Sciatic nerve (tissue), 2 donors: ENCODE measurements at regions not wholly inside any gene's neighbourhood (a gene's known extent, or its start where the extent isn't known, plus 50 kb on each side); places are given as distances from the start of the nearest gene placed in this dataset.
"Not testable (repeated sequence)": the region's sequence is repeated elsewhere in the genome, so short reads cannot be mapped to it uniquely, and the experiment has no call there.

ENCODE experiments used
- ATAC-seq: fragments of 200-7000 bp; cut with Tn5 transposase; one replicate; pipeline ENCODE4 v1.9.1; 2020; ENCODE audit warnings: mild to moderate bottlenecking, moderate library complexity
- DNase-seq: peaks from one replicate; pipeline ENCODE4 v3.0.0-alpha.2; 2020; ENCODE audit warnings: low spot score
- intact Hi-C: fragments of 100-400 bp; cut with DNase I; formaldehyde crosslinking; loops from one replicate; pipeline ENCODE4 v1.14.2; 2022
- donor health status: DM: no; HTN: no; CAD: no.
- donor health status: DM: no; HTN: no; CAD: no.

- intact Hi-C loops: no loop called here
- DNase-seq (no peak), ATAC-seq (no peak)
Observed at GRCh38 chr7:136293272-136293671, 316.1 kb upstream of the MTPN start.

- intact Hi-C loops: no loop called here
- ATAC-seq: no peak
- no peak for DNase-seq
Observed at GRCh38 chr7:136292365-136292764, 315.2 kb upstream of the MTPN start.

GRCh38 chr7:136290351-136290750 is 313.2 kb upstream of the MTPN start:
- DNase-seq (no peak), ATAC-seq (no peak)
- intact Hi-C loops: no loop called here

- DNase-seq (no peak), ATAC-seq (no peak)
- intact Hi-C loops: no loop called here
Observed at GRCh38 chr7:136278057-136278456, 300.9 kb upstream of the MTPN start.

- intact Hi-C loops: no loop called here
- ATAC-seq: no peak
Observed at GRCh38 chr7:136275794-136276193, 298.6 kb upstream of the MTPN start.

GRCh38 chr7:136274636-136275345 is 297.6 kb upstream of the MTPN start:
- no peak for ATAC-seq

More at GRCh38 chr7:136275794-136276193, 298.6 kb upstream of the MTPN start:
- DNase-seq: no peak

GRCh38 chr7:136272934-136273333 is 295.8 kb upstream of the MTPN start:
- DNase-seq: no peak
- intact Hi-C loops: no loop called here
- ATAC-seq: no peak

More at GRCh38 chr7:136274636-136275345, 297.6 kb upstream of the MTPN start:
- no peak for DNase-seq
- intact Hi-C loops: no loop called here

- intact Hi-C loops: no loop called here
- ATAC-seq: no peak
Observed at GRCh38 chr7:136267822-136268221, 290.7 kb upstream of the MTPN start.

GRCh38 chr7:136266457-136266856 is 289.3 kb upstream of the MTPN start:
- ATAC-seq: no peak
- intact Hi-C loops: no loop called here
- DNase-seq: no peak

More at GRCh38 chr7:136267822-136268221, 290.7 kb upstream of the MTPN start:
- no peak for DNase-seq

- intact Hi-C loops, DNase-seq, ATAC-seq: not testable (repeated sequence)
Observed at GRCh38 chr7:136264304-136264703, 287.1 kb upstream of the MTPN start.

GRCh38 chr7:136263112-136263860 is 286.1 kb upstream of the MTPN start:
- DNase-seq, intact Hi-C loops, ATAC-seq: not testable (repeated sequence)

- DNase-seq, intact Hi-C loops, ATAC-seq: not testable (repeated sequence)
Observed at GRCh38 chr7:136260591-136260990, 283.4 kb upstream of the MTPN start.

- no peak for DNase-seq
- intact Hi-C loops: no loop called here
- no peak for ATAC-seq
Observed at GRCh38 chr7:136259074-136259473, 281.9 kb upstream of the MTPN start.

- no peak for ATAC-seq
- no peak for DNase-seq
- intact Hi-C loops: no loop called here
Observed at GRCh38 chr7:136256491-136256890, 279.3 kb upstream of the MTPN start.

GRCh38 chr7:136254148-136254547 is 277.0 kb upstream of the MTPN start:
- DNase-seq (no peak), ATAC-seq (no peak)
- intact Hi-C loops: no loop called here

GRCh38 chr7:136251826-136252225 is 274.7 kb upstream of the MTPN start:
- ATAC-seq (no peak), DNase-seq (no peak)
- intact Hi-C loops: no loop called here

GRCh38 chr7:136247211-136247610 is 270.1 kb upstream of the MTPN start:
- ATAC-seq: no peak

GRCh38 chr7:136245327-136246004 is 268.3 kb upstream of the MTPN start:
- DNase-seq (no peak), ATAC-seq (no peak)
- intact Hi-C loops: no loop called here

More at GRCh38 chr7:136247211-136247610, 270.1 kb upstream of the MTPN start:
- intact Hi-C loops: no loop called here
- no peak for DNase-seq

- ATAC-seq: no peak
- DNase-seq: no peak
- intact Hi-C loops: no loop called here
Observed at GRCh38 chr7:136234040-136234439, 256.9 kb upstream of the MTPN start.

GRCh38 chr7:136230210-136230609 is 253.1 kb upstream of the MTPN start:
- no peak for DNase-seq
- ATAC-seq: no peak
- intact Hi-C loops: no loop called here
